ENCODE measurements at regions not wholly inside any gene's neighbourhood (a gene's known extent, or its start where the extent isn't known, plus 50 kb on each side); places are given as distances from the start of the nearest gene placed in this dataset.
"Not testable (repeated sequence)": the region's sequence is repeated elsewhere in the genome, so short reads cannot be mapped to it uniquely, and the experiment has no call there.

DNA sequence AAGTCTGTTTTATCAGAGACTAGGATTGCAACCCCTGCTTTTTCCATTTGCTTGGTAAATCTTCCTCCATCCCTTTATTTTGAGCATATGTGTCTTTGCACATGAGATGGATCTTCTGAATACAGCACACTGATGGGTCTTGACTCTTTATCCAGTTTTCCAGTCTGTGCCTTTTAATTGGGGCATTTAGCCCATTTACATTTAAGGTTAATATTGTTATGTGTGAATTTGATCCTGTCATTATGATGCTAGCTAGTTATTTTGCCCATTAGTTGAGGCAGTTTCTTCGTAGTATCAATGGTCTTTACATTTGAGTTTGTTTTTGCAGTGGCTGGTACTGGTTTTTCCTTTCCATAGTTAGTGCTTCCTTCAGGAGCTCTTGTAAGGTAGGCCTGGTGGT, 120.6 kb upstream of the TNP1 start:
- not testable (repeated sequence) for TF ChIP-seq CTCF (IDR thresholded peaks at IDR 0.05); EZH2 (IDR thresholded peaks at IDR 0.05; ENCODE audit: borderline replicate concordance, insufficient read depth, low read depth, low read length, poor library complexity, severe bottlenecking)
